HCT116 (cell line): ENCODE measurements at regions not wholly inside any gene's neighbourhood (a gene's known extent, or its start where the extent isn't known, plus 50 kb on each side); places are given as distances from the start of the nearest gene placed in this dataset.

Experiments used
- ATAC-seq: fragments of 200-7000 bp; cut with Tn5 transposase; 2 replicates; pipeline ENCODE4 v1.9.1; 2020; ENCODE audit warnings: mild to moderate bottlenecking, moderate library complexity
- BruUV-seq: library from RNA; stranded (reverse); fragments of 400-500 nt; replicated peaks from 2 replicates; lab custom pipeline; 2021; lab: Mats Ljungman, UMichigan
- CTCF ChIA-PET: fragments of 300-600 bp; sonication (Branson Sonifier 250); formaldehyde crosslinking; loops from one replicate; lab custom pipeline; 2021; ENCODE audit warnings: antibody characterized with exemption; lab: Charles Lee
- POLR2A ChIA-PET: fragments of 300-600, 350-600 bp; sonication (Branson Sonifier 250); formaldehyde crosslinking; loops from one replicate; lab custom pipeline; 2021; ENCODE audit warnings: antibody characterized with exemption; lab: Charles Lee
- RAD21 ChIA-PET, 2 experiments: fragments of 300-600 bp; sonication (Branson Sonifier 250); formaldehyde crosslinking; loops; one replicate each; lab custom pipeline; 2023; ENCODE audit warnings: low total read pairs in 2 of 2; ENCODE audit not compliant: uncharacterized antibody in 2 of 2, unreplicated experiment in 2 of 2, low non-redundant PET in 1 of 2; lab: Charles Lee
- DNase-seq: peaks from one replicate; pipeline ENCODE4 v3.0.0-alpha.2; 2010; ENCODE audit warnings: low read depth, low spot score
- H2AFZ ChIP-seq: fragments of 200-600 bp; shearing (Covaris generic), sonication (generic); 2 replicates; pipeline ENCODE4 v1.6.1; 2017; ENCODE audit warnings: low read depth, mixed run types, mixed read lengths, antibody characterized with exemption, low read length; ENCODE audit not compliant: poor library complexity, severe bottlenecking
- H3K27ac ChIP-seq: 2 replicates; pipeline ENCODE4 v1.5.1; 2012; ENCODE audit warnings: low read depth, low read length
- H3K27me3 ChIP-seq: fragments of 200-600 bp; sonication (generic); 2 replicates; pipeline ENCODE4 v1.6.1; 2016; ENCODE audit warnings: mixed run types, low read length, mixed read lengths; ENCODE audit not compliant: insufficient read depth
- H3K36me3 ChIP-seq, 2 experiments: fragments of 200-500 bp in 1 of 2; fragments of 200-600 bp in 1 of 2; sonication (Bioruptor generic) in 1 of 2; sonication (generic) in 1 of 2; 2 replicates each; pipeline versions ENCODE4 v1.5.1 to v1.6.1; 2014 to 2016; ENCODE audit warnings: low read length in 2 of 2, inconsistent platforms in 1 of 2, mixed read lengths in 1 of 2, mixed run types in 1 of 2; ENCODE audit not compliant: insufficient read depth in 2 of 2, control insufficient read depth in 1 of 2
- H3K4me1 ChIP-seq, 2 experiments: fragments of 200-600 bp in 1 of 2; sonication (generic) in 1 of 2; 2 replicates each; pipeline versions ENCODE4 v1.5.1 to v1.6.1; 2012 to 2017; ENCODE audit warnings: low read length in 2 of 2, inconsistent platforms in 1 of 2, mild to moderate bottlenecking in 1 of 2, mixed read lengths in 1 of 2, mixed run types in 1 of 2, moderate library complexity in 1 of 2; ENCODE audit not compliant: insufficient read depth in 2 of 2, control insufficient read depth in 1 of 2
- H3K4me2 ChIP-seq: fragments of 200-600 bp; sonication (generic); 2 replicates; pipeline ENCODE4 v1.6.1; 2017; ENCODE audit warnings: mixed run types, low read length, mixed read lengths
- H3K4me3 ChIP-seq, 2 experiments: fragments of 200-600 bp in 1 of 2; sonication (generic) in 1 of 2; replicated peaks in 1 of 2; 2 replicates each; pipeline ENCODE4 v1.5.1; 2011 to 2016; ENCODE audit warnings: low read length in 2 of 2, control low read depth in 1 of 2, low read depth in 1 of 2, mild to moderate bottlenecking in 1 of 2, mixed read lengths in 1 of 2, mixed run types in 1 of 2
- H3K79me2 ChIP-seq: fragments of 200-600 bp; sonication (generic); 2 replicates; pipeline ENCODE4 v1.6.1; 2017; ENCODE audit warnings: mild to moderate bottlenecking, mixed run types, low read length, moderate library complexity, mixed read lengths; ENCODE audit not compliant: insufficient read depth
- H3K9ac ChIP-seq: fragments of 200-600 bp; sonication (generic); 2 replicates; pipeline ENCODE4 v1.6.1; 2016; ENCODE audit warnings: low read length, mixed read lengths
- H3K9me2 ChIP-seq: fragments of 200-600 bp; sonication (generic), shearing (Covaris generic); 2 replicates; pipeline ENCODE4 v1.6.1; 2017; ENCODE audit warnings: mixed run types, mild to moderate bottlenecking, moderate library complexity; ENCODE audit not compliant: insufficient read depth
- H3K9me3 ChIP-seq, 2 experiments: fragments of 200-500 bp in 1 of 2; fragments of 200-600 bp in 1 of 2; sonication (Bioruptor generic) in 1 of 2; sonication (generic) in 1 of 2; 2 replicates each; pipeline ENCODE4 v1.6.1; 2014 to 2017; ENCODE audit warnings: low read length in 2 of 2, mixed read lengths in 2 of 2, inconsistent platforms in 1 of 2, low read depth in 1 of 2, mild to moderate bottlenecking in 1 of 2, mixed run types in 1 of 2, moderate library complexity in 1 of 2; ENCODE audit not compliant: control insufficient read depth in 1 of 2, insufficient read depth in 1 of 2
- H4K20me1 ChIP-seq: fragments of 200-600 bp; sonication (generic), shearing (Covaris generic); 2 replicates; pipeline ENCODE4 v1.6.1; 2017; ENCODE audit warnings: mixed run types, mild to moderate bottlenecking, moderate library complexity; ENCODE audit not compliant: insufficient read depth
- CEBPB ChIP-seq: IDR thresholded peaks from 2 replicates; pipeline ENCODE4 v1.6.1; 2012; ENCODE audit warnings: low read depth
- ELF1 ChIP-seq: IDR thresholded peaks from 2 replicates; pipeline ENCODE4 v1.6.1; 2012; ENCODE audit warnings: low read depth, borderline replicate concordance
- EZH2 ChIP-seq: fragments of 200-600 bp; sonication (generic); IDR thresholded peaks from 2 replicates; pipeline ENCODE4 v1.6.1; 2017; ENCODE audit warnings: antibody characterized with exemption, mixed run types
- JUND ChIP-seq: IDR thresholded peaks from 2 replicates; pipeline ENCODE4 v1.6.1; 2012
- POLR2A ChIP-seq: IDR thresholded peaks from 2 replicates; pipeline ENCODE4 v1.7.0; 2011; ENCODE audit warnings: borderline replicate concordance; ENCODE audit not compliant: insufficient read depth, insufficient read length; ENCODE audit errors: extremely low read depth
- SP1 ChIP-seq: IDR thresholded peaks from 2 replicates; pipeline ENCODE4 v1.6.1; 2012; ENCODE audit warnings: low read depth
- ZFX ChIP-seq: fragments of 450-650 bp; IDR thresholded peaks from 2 replicates; pipeline ENCODE4 v1.6.1; 2017
- intact Hi-C: fragments of 100-400 bp; cut with micrococcal nuclease; formaldehyde crosslinking; loops from 2 replicates; pipeline ENCODE4 v1.10.0; 2022
- TF ChIP-seq, protein P1 (sequence below): IDR thresholded peaks from 2 replicates; pipeline ENCODE4 v1.6.1; 2012
- TF ChIP-seq, protein P2 (sequence below): IDR thresholded peaks from 2 replicates; pipeline ENCODE4 v1.6.1; 2012
- TF ChIP-seq, protein P3 (sequence below): IDR thresholded peaks from 2 replicates; pipeline ENCODE4 v1.6.1; 2011; ENCODE audit warnings: mild to moderate bottlenecking, low read length, moderate library complexity; ENCODE audit not compliant: insufficient replicate concordance; ENCODE audit errors: extremely low read depth

GRCh38 chr12:90064852-90065801 is 356.5 kb upstream of the ATP2B1 start:
- Histone ChIP-seq H2AFZ (no peak overlapping the region), H3K27me3 (no peaks in the 10 kb centered on the region), H3K79me2 (no peaks in the 10 kb centered on the region), H3K4me1 (0 out of 4 replicates have a peak, but pooled peaks cover 0 to 6% of the 10 kb centered on the region in 2 experiments), H3K9me2 (no peaks in the 10 kb centered on the region), H3K4me3 (no peak overlapping the region), H3K36me3 (no peaks in the 10 kb centered on the region), H3K9me3 (no peaks in the 10 kb centered on the region), H3K27ac (no peak overlapping the region), H3K4me2 (no peak overlapping the region), H4K20me1 (no peaks in the 10 kb centered on the region), H3K9ac (no peak overlapping the region)
- DNase-seq (no peak), ATAC-seq (no peak)
- BruUV-seq: no TSS peak
- POLR2A ChIA-PET: no interaction called here
- intact Hi-C loops: no loop called here
- RAD21 ChIA-PET: no interaction called here
- TF ChIP-seq, protein P1, sequence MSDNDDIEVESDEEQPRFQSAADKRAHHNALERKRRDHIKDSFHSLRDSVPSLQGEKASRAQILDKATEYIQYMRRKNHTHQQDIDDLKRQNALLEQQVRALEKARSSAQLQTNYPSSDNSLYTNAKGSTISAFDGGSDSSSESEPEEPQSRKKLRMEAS: no peak
- no peak for TF ChIP-seq JUND
- TF ChIP-seq, protein P2, sequence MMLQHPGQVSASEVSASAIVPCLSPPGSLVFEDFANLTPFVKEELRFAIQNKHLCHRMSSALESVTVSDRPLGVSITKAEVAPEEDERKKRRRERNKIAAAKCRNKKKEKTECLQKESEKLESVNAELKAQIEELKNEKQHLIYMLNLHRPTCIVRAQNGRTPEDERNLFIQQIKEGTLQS: no peak
- TF ChIP-seq, protein P3, sequence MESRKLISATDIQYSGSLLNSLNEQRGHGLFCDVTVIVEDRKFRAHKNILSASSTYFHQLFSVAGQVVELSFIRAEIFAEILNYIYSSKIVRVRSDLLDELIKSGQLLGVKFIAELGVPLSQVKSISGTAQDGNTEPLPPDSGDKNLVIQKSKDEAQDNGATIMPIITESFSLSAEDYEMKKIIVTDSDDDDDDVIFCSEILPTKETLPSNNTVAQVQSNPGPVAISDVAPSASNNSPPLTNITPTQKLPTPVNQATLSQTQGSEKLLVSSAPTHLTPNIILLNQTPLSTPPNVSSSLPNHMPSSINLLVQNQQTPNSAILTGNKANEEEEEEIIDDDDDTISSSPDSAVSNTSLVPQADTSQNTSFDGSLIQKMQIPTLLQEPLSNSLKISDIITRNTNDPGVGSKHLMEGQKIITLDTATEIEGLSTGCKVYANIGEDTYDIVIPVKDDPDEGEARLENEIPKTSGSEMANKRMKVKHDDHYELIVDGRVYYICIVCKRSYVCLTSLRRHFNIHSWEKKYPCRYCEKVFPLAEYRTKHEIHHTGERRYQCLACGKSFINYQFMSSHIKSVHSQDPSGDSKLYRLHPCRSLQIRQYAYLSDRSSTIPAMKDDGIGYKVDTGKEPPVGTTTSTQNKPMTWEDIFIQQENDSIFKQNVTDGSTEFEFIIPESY: no peak
- TF ChIP-seq SP1: no peak
- no peak for TF ChIP-seq ZFX
- TF ChIP-seq POLR2A: no peak
- no peak for TF ChIP-seq ELF1
- TF ChIP-seq CEBPB: no peak
- TF ChIP-seq EZH2: no peak
- CTCF ChIA-PET: no interaction called here
